ENCODE measurements at regions not wholly inside any gene's neighbourhood (a gene's known extent, or its start where the extent isn't known, plus 50 kb on each side); places are given as distances from the start of the nearest gene placed in this dataset.

GRCh38 chr1:37240897-37241296 lies 206.6 kb upstream of the GRIK3 start:
- DNase-seq (ENCODE audit: low spot score): no peak

GRCh38 chr1:37242501-37242900 lies 208.2 kb upstream of the GRIK3 start:
- no peak for DNase-seq (ENCODE audit: low spot score)

GRCh38 chr1:37243368-37244082 lies 209.2 kb upstream of the GRIK3 start:
- no peak for DNase-seq (ENCODE audit: low spot score)

GRCh38 chr1:37244083-37244480 lies 209.8 kb upstream of the GRIK3 start:
- DNase-seq (ENCODE audit: low spot score): no peak

- DNase-seq (ENCODE audit: low spot score): no peak
Observed at GRCh38 chr1:37244815-37245214, 210.5 kb upstream of the GRIK3 start.

- no peak for DNase-seq (ENCODE audit: low spot score)
Observed at GRCh38 chr1:37246631-37247030, 212.3 kb upstream of the GRIK3 start.

- DNase-seq (ENCODE audit: low spot score): no peak
Observed at GRCh38 chr1:37250371-37250770, 216.1 kb upstream of the GRIK3 start.

- DNase-seq (ENCODE audit: low spot score): peak; percentile 75
Observed at GRCh38 chr1:37255136-37255795, 219.1 kb upstream of the ZC3H12A start.

GRCh38 chr1:37255868-37256267 lies 218.5 kb upstream of the ZC3H12A start:
- no peak for DNase-seq (ENCODE audit: low spot score)

- DNase-seq (ENCODE audit: low spot score): no peak
Observed at GRCh38 chr1:37257646-37258045, 216.7 kb upstream of the ZC3H12A start.

- no peak for DNase-seq (ENCODE audit: low spot score)
Observed at GRCh38 chr1:37258068-37258467, 216.3 kb upstream of the ZC3H12A start.

GRCh38 chr1:37259019-37259418 lies 215.4 kb upstream of the ZC3H12A start:
- DNase-seq (ENCODE audit: low spot score): no peak

- DNase-seq (ENCODE audit: low spot score): no peak
Observed at GRCh38 chr1:37261129-37261528, 213.3 kb upstream of the ZC3H12A start.

GRCh38 chr1:37262439-37263170 lies 211.8 kb upstream of the ZC3H12A start:
- peak; percentile 82 for DNase-seq (ENCODE audit: low spot score)

GRCh38 chr1:37265156-37265555 lies 209.2 kb upstream of the ZC3H12A start:
- no peak for DNase-seq (ENCODE audit: low spot score)

GRCh38 chr1:37265786-37266667 lies 208.4 kb upstream of the ZC3H12A start:
- DNase-seq (ENCODE audit: low spot score): no peak

GRCh38 chr1:37267111-37267835 lies 207.1 kb upstream of the ZC3H12A start:
- DNase-seq (ENCODE audit: low spot score): no peak

GRCh38 chr1:37270639-37271038 lies 203.7 kb upstream of the ZC3H12A start:
- DNase-seq (ENCODE audit: low spot score): no peak

- DNase-seq (ENCODE audit: low spot score): no peak
Observed at GRCh38 chr1:37272626-37273025, 201.8 kb upstream of the ZC3H12A start.

GRCh38 chr1:37274486-37274885 lies 199.9 kb upstream of the ZC3H12A start:
- no peak for DNase-seq (ENCODE audit: low spot score)

GRCh38 chr1:37274938-37275631 lies 199.3 kb upstream of the ZC3H12A start:
- no peak for DNase-seq (ENCODE audit: low spot score)

Data from globus pallidus (tissue), 1 donor.